GM21381 (cell line): ENCODE measurements at regions not wholly inside any gene's neighbourhood (a gene's known extent, or its start where the extent isn't known, plus 50 kb on each side); places are given as distances from the start of the nearest gene placed in this dataset.
"Not testable (repeated sequence)": the region's sequence is repeated elsewhere in the genome, so short reads cannot be mapped to it uniquely, and the experiment has no call there.

Experiments
- ATAC-seq: cut with Tn5 transposase; IDR thresholded peaks from one replicate; pipeline ENCODE4 v1.9.1; 2021; ENCODE audit warnings: mild to moderate bottlenecking, moderate library complexity; ENCODE audit not compliant: unreplicated experiment

DNA sequence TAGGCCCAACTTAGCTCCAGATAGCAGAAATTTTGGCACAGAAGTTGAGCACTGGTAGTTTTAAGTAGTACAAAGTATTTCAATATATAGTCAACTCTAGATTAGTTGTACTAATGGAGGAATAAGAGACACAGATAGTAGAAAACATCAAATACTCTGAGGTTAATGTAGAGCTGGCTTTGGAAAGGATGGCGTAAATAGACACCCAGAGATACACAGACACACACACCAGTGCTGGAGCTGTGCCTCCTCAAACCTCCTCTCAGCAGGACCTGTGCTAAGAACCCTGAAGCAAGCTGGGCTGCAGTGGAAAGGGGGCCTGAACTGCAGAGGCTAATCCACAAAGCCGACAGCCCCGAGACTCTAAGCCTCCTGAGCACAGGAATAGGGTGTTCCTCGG lies 67.0 kb upstream of the EDEM3 start:
- no peak for ATAC-seq

DNA sequence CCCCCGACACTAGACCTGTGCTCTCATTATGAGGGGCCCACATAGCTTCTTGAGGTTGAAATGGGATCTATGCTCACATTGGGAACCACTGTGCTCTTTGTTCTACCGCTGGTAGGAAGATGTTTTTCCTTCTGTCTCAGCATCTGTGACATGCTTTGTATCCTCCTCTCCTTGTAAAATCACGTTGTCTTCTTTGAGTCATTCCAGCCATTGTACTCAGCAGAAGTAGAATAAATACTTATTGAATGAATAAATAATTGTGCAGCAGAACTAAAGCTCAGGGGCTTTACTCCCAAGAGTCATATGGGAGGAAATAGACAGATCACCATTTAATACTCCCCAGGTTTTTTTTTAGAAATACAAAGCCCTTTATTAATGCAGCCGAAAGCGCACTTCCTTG lies 66.3 kb upstream of the EDEM3 start:
- ATAC-seq = no peak

DNA sequence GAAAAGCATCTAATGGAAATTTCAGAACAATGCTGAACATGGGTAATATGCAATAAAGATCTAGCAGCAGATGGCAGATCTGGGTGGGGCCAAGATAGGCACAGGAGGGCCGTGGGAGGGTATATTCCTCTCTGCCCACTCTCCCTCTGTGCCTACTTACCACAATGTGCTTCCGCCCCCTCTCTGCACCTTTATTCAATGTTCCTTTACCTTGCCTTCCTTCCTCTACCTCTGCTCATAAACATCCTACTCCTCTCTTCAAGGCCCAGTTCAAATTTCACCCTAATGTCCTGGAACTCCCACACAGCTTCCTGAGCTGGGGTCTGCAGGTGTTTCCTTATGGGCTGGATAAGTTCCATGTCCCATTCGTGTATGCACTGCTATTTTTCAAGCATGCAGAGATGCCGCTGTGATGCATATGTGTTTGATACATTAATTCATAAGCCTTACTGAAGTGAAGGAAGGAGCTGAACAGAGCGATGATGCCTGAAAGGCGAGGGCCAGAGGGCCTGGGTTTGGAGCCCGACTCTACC lies 65.6 kb upstream of the EDEM3 start:
- no peak for ATAC-seq

DNA sequence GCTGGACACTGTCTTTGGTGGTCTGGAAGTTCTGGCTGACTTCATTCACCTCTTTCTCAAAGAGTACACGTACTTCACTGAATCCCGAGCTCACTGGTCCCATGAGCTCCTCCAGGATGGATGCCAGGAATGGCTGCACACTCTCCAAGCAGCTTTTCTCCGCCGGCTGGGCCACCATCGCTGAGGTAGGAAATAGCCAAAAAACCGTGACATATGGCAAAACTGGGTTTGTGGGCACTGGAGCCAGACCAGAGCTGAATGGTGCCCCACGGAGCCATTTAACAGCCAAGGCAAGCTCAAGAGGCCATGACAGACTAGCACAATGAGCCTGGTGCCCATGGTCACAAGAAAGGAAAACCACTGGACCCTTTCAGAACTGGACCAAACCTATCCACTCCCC lies 64.0 kb upstream of the EDEM3 start:
- ATAC-seq = no peak

DNA sequence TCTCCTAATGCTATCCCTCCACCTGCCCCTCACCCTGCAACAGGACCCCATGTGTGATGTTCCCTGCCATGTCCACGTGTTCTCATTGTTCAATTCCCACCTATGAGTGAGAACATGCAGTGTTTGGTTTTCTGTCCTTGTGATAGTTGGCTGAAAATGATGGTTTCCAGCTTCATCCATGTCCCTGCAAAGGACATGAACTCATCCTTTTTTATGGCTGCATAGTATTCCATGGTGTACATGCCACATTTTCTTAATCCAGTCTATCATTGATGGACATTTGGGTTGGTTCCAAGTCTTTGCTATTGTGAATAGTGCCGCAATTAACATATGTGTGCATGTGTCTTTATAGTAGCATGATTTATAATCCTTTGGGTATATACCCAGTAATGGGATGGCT lies 62.3 kb upstream of the EDEM3 start:
- not testable (repeated sequence) for ATAC-seq

DNA sequence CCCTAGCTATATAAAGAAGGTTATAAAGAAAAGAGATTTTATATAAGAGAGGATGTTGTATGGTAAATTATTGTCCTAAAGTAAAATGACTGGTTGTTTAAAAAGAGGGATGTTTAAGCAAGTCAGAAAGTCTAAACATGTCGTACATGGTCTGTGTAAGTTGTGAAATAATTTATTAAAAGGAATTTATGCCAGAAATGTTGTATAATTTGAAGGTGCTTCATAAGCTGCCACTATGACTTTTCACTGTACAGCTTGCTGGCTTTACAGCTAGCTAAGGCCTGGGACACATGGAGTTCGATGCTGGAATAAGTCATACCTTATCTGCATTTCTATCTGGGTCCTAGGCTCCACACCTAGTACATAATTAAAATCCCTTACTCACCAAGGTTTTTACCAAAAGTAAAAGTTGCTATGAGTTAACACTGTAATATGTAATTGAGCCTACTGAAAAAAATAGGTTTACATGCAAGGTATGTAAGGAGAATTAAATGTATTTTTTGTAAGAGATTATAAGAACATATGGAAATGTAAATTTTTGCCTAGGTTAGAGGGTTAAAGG lies 59.0 kb upstream of the EDEM3 start:
- no peak for ATAC-seq

DNA sequence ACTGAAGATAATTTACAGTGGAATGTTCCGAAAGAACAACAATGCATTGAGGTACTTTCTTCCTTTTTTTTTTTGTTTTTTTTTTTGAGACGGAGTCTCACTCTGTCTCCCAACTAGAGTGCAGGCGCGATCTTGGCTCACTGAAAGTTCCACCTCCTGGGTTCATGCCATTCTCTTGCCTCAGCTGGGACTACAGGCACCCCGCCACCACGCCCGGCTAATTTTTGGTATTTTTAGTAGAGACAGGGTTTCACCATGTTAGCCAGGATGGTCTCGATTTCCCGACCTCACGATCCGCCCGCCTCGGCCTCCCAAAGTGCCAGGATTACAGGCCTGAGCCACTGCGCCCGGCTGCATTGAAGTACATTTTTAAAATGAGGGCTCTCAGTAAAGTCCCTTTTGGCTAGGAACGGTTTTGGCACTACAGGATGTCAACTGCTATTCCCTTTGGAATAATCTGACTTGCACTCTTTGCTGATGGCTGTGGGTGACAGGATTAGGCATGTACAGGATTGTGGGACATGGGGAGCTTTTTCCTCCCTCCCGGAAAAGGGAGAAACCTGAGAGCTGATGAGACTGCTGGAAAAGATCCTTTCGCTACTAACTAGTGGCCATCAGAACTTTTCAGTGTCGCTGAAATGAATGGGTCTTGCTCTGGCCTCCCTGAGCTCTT lies 56.9 kb upstream of the EDEM3 start:
- ATAC-seq = no peak

DNA sequence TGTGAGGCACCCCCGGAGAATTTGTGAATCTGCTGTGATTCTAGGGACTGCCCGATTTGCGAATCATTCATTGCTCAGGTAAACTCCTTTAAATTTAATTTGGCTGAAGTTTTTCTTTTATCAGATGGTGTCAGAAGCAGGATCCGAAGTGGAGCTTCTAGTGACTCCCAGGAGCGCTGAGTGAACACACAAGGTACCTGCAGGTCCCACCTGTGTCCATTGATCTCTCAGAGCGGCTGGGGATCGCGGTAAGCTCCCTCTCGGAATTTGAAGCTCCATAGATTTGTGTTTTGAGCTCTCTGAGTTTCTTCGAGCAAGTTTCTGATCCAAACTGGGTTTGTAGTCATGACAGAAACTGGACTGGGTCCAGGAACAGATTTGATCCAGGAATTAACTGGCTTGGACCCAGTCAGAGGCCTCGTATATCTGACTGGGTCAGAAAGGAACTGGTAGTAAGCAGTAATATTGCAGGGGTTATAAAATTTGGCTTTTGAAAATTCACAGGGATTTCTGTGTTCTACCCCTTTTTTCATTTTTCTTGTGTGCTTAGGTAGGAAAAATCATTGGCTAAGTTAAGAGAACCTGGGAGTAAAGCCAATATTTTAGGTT lies 56.2 kb upstream of the EDEM3 start:
- no peak for ATAC-seq

DNA sequence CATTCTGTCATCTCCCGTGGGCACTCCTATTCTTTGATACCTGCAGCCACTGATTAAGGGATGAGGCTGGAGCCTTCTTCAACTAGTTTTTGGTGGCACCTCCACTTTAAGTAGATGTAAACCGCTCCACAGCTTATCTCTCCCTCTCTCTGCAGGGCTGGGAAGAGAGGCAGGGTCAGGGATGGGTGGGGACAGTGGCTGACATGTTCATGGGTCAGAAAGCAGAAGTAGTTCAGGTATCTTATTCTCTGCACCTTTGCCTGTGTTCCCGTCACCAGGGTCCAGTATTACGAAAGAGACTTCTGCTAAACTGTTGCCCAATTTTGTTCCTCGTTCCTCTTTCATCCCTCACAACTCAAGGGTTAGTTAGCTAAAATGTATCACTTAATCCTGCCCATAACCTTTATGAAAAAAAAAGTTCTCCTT lies 51.7 kb upstream of the EDEM3 start:
- no peak for ATAC-seq

DNA sequence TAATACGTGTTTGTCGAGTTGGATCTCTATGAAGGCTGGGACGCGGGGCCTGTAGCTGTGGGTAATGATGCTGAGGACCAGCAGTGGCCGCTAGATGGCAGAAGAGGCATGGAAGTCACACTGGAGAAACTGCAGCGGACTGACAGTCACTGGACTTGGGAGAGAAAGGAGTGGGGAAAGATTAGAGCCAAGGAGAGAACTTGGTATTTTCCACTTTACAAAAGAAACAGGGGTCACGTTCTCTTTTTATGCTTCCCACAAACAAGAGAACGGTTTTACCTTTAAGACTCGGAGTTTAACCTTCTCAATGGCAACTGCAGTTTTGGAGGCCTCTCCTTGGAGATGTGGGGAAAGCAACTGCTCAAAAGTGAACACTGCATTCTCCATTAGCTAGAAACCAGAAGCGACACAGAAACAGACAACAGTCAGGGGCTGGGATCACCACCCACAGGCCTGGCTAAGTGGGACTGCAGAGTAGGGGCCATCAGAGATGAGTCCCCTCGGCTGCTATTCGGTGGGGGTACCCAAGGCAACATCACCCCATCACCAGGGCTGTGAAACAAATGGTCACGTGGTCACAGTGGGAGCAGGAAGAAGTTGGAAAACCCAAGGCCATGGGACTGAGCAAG lies 51.1 kb upstream of the EDEM3 start:
- ATAC-seq = peak; percentile 85
